GM21360 (cell line): ENCODE measurements at regions not wholly inside any gene's neighbourhood (a gene's known extent, or its start where the extent isn't known, plus 50 kb on each side); places are given as distances from the start of the nearest gene placed in this dataset.

ENCODE experiments used
- ATAC-seq: cut with Tn5 transposase; IDR thresholded peaks from one replicate; pipeline ENCODE4 v1.9.1; 2021; ENCODE audit warnings: mild to moderate bottlenecking, moderate library complexity; ENCODE audit not compliant: unreplicated experiment

- no peak for ATAC-seq
Observed at GRCh38 chr6:169988769-169989550, 237.5 kb downstream of the ERMARD start.

- no peak for ATAC-seq
Observed at GRCh38 chr6:169986848-169987498, 235.6 kb downstream of the ERMARD start.

- ATAC-seq: no peak
Observed at GRCh38 chr6:169986171-169986847, 234.9 kb downstream of the ERMARD start.

GRCh38 chr6:169985121-169986015 is 233.9 kb downstream of the ERMARD start:
- no peak for ATAC-seq

- ATAC-seq: no peak
Observed at GRCh38 chr6:169984181-169985120, 233.0 kb downstream of the ERMARD start.

GRCh38 chr6:169983651-169984050 is 232.2 kb downstream of the ERMARD start:
- ATAC-seq: no peak

GRCh38 chr6:169982461-169983386 is 231.3 kb downstream of the ERMARD start:
- no peak for ATAC-seq

- no peak for ATAC-seq
Observed at GRCh38 chr6:169981969-169982368, 230.5 kb downstream of the ERMARD start.

- ATAC-seq: no peak
Observed at GRCh38 chr6:169981568-169981967, 230.1 kb downstream of the ERMARD start.

GRCh38 chr6:169980826-169981450 is 229.5 kb downstream of the ERMARD start:
- no peak for ATAC-seq

GRCh38 chr6:169979873-169980432 is 228.5 kb downstream of the ERMARD start:
- ATAC-seq: no peak

GRCh38 chr6:169978615-169979161 is 227.3 kb downstream of the ERMARD start:
- ATAC-seq: no peak

- no peak for ATAC-seq
Observed at GRCh38 chr6:169977434-169978265, 226.2 kb downstream of the ERMARD start.

- ATAC-seq: no peak
Observed at GRCh38 chr6:169976301-169977081, 225.1 kb downstream of the ERMARD start.

- no peak for ATAC-seq
Observed at GRCh38 chr6:169975701-169976100, 224.3 kb downstream of the ERMARD start.

- no peak for ATAC-seq
Observed at GRCh38 chr6:169975286-169975685, 223.9 kb downstream of the ERMARD start.
